NCI-H187 (cell line): ENCODE measurements at regions not wholly inside any gene's neighbourhood (a gene's known extent, or its start where the extent isn't known, plus 50 kb on each side); places are given as distances from the start of the nearest gene placed in this dataset.

ENCODE experiments used
- DNase-seq, 2 experiments: peaks; one replicate each; lab custom pipeline; 2025; lab: John Stamatoyannopoulos, UW

DNA sequence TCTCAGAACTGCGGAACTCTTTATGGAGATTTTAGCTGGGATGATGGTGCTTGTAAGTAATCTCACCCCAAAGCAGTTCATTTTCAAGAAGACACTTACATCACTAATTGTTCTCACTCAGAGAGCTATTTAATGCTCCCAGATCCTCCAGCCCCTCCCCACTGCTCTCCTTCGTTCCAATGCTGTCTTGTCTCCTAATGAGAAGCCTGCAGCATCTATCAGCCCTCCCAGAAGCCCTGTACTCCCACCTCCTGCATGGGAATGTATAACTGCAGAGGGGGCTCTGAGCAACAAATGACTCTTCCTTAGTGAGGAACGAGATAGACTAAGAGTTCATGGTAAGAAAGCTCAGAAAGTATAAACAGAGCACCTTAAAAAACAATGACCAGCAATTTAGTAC is 377.4 kb upstream of the RUNX1 start:
- no peak for DNase-seq

DNA sequence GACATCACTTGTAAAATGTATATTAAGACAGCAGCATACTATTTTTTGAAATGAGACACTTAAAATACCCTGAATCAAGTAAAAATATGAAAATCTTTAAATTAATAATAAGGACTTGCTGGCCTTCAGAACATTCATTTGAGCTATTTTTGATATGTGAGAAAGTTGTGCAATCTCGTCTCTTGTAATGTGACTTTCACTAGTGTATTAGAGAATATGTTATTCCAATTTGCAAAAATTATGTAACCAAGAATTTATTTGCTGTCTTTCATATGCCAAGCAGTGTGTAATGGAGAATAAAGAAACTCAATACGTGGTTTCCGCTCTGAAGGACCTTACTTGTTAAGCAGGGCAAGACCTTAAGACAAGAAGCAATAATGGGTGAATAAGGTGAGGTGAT is 375.0 kb upstream of the RUNX1 start:
- DNase-seq = no peak

DNA sequence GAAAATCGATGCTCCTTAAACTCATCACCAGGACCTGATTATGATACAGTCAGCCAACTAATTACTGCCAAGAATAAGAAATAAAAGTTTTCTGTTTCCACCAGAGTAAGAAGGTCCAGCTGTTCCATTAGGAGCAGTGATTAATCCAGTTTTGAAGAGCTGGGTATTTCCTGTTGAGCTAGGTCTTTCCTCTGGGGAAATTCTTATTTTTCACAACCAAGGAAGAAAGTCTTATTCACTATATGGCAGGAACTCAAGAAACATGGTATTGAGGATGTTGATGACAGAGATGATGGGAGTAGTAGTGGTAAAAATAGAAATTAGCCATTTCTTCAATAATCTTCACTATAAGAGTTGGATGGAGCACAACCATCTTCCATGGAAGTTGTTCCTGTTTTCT is 374.6 kb upstream of the RUNX1 start:
- no peak for DNase-seq

DNA sequence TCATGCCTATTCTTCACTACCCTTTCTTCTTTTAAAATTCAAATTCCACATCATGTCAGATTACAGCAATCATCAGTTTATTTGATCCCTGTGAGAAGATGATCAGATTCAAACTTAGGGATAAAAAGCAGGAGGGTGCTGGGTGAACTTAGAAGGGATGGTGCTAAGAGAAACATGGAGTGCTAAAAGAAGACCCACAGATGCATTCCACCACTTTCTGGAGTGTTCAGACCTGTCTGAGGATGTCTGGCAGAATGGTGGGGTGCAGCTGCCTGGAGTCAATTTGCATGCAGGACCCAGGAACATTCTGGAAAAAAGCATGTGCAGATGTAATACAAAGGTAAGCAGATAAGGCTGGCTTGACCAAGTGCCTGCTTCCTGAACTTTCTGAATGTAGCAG is 372.9 kb upstream of the RUNX1 start:
- no peak for DNase-seq

DNA sequence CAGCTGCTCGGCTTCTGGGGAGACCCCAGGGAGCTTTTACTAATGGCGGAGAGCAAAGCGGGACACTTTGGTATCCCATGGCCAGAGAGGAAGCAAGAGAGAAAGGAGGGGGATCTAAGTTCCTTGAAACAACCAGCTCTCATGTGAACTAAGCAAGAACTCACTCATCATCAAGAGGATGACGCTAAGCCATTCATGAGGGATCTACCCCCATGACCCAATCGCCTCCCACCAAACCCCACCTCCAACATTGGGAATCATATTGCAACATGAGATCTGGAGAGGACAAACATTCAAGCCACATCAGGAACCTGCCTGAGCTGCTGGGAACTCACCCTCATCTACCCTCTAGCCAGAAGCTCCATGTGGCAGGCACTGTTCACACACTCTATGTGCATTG is 372.1 kb upstream of the RUNX1 start:
- no peak for DNase-seq

DNA sequence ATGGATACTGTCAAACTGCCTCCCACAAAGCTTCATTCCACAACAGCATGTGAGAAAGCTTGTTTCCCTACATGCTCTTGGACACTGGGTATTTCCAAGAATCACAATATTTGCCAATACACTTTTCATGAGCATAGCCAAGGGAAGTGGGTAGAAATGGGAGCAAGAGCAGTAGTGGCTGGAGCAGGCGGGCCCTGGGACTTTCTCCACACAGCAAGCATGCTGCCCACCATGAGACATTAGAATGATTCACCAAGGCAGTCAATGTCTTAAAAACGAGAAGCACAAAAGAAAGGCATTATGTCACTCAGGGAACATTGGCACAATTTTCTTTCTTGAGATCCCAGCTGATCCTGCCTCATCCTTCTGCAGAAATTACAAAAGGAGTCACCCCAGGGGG is 371.6 kb upstream of the RUNX1 start:
- no peak for DNase-seq

DNA sequence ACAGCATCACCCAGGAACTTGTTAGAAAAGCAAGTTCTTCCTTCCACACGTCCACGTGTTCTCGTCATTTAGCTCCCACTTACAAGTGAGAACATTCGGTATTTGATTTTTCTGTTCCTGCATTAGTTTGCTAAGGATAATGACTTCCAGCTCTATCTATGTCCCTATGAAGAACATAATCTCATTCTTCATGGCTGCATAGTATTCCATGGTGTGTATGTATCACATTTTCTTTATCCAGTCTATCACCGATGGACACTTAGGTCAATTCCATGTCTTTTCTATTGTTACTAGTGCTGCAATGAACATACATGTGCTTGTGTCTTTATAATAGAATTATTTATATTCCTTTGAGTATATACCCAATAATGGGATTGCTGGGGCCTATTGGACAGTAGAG is 368.7 kb upstream of the RUNX1 start:
- DNase-seq = no peak

DNA sequence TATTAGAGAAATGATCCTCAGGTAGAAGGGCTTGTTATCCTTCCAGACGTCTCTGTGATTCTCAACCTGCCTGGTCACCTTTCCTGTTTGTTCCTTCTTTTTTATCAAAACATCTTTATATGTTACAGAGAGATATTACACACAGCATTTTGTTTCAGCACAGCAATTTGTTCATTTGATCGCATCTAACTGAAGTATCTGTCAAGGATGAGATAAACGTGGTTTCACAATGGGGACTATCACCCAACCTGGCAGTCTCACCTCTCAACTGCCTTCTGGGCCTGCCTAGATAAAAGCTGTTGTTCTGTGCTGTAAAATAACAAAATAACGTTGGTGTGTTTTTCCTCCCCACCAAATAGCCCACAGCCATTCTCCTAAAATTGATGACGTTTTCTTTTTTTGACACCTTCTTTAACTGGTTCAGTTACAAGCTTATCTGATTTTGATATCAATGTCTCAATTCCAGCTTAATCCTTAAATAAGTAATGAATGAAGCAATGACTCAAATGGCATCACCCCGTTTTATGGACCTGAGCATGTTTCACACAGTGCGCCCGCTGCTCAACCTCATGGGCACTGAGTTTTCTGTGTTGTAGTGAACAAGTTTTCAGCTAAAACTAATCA is 367.9 kb upstream of the RUNX1 start:
- no peak for DNase-seq

DNA sequence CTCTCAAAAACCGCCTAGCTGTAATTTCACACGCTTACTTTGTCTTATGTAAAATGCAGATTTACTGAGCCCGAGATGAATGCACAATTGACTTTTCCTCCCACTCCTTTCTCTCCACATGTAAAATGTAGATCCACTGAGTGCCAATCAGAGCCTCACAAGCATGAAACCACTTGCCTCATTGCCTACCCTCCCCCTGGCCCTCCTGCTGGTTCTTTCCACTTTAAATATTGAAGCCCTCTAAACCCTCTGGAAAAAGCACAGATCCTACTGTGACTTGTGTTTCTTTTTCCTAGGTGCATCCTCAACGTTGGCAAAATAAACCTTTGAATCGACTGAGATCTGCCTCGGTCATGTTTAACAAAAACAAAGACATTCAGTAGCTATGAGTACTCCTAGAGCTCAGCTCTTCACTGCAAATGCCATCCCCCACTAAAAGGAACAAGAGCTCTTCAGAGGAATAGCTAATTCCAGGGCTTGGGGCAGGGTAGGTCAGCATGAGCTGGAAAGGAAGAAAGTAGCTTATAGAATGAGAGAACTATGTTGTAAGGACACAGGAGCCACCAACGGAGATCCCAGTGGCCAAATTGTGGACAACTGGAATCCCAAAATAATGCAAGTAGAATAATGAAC is 365.5 kb upstream of the RUNX1 start:
- peak; percentile 65 to 77 for DNase-seq

DNA sequence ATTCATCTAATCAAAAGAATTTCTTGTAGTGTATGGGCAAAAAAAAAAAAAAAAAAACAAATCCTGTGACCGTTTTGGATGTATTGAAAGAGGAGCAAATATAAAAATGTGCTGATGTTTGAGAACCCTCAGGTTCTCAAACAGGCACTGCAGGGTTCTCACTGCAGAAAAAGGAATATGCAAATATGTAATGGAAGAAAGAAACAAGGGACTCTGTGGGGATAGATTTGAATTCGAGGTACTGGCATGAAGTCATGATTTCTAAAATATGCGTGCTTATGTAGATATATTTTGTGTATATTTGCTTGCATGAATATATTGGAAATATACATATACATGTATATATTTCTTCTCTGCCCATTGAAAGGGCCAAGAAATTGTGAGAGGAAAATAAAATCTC is 365.0 kb upstream of the RUNX1 start:
- DNase-seq = no peak

DNA sequence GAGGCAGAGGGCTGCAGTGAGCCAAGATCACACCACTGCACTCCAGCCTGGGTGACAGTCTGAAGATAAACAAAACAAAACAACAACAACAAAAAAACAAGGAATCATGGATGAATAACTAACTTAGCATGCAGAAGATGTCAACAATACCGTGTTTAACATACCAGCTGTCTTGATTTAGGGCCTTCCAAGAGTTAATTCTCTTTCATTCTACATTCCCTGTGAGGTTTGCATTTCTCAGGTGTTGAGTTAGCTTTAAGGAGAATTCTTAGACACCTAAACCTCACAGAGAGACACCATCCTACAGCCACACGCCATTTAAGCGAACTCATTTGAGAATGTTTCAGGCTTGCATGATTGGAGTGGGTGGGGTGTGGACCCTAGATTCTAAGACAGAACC is 363.1 kb upstream of the RUNX1 start:
- DNase-seq = no peak

DNA sequence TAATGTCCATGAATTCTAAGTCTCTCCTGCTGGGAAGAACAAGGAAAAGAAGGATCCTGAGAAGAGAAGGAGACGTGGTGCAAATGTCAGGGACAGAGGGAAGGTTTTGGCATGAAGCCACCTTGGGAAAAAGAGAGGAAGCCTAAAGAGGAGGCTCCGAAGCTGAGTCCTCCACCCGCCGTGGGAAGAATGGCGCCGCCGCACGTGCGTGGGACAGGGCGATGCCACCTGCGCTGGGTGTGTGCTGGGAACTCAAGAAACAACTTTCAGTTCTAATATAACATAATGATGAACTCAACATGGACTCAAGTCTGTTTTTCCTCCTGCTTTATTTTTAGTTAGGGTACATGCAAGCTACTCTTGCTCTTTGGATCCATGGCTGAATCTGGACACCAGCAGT is 362.3 kb upstream of the RUNX1 start:
- DNase-seq = no peak

DNA sequence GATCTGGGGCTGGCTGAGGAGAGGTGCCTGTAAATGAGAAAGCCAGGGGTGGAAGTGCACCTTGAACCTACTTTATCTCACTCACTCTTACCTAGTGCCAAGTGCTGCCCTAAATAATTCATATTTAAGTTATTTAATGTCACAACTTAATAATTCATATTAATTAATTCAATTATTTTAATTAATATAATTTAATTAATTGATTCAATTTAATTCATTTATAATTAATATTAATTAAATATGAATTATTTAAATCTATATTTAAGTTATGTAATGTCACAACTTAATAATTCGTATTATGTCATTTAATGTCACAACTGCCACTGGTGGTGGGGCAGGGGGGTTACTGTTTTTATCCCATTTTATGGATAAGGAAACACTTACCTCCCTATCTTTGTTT is 361.6 kb upstream of the RUNX1 start:
- no peak for DNase-seq

DNA sequence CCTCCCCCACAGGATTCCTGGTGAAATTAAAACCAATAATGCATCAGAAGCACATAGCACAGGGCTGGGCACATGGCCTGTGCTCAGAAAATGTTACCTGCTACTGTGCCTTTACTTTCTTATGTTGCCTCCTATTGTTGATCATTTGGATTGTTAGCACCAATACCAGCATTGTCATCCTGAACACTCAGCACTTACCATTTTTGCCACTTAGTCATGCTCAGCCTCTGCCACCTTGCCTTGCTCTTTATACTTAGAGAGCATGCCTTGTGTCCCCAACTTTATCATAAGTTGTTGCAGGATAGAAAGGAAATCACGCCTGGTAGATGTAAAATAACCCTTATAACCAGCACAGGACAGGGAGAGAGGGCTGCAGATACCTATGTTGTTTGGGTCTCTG is 361.0 kb upstream of the RUNX1 start:
- no peak for DNase-seq

DNA sequence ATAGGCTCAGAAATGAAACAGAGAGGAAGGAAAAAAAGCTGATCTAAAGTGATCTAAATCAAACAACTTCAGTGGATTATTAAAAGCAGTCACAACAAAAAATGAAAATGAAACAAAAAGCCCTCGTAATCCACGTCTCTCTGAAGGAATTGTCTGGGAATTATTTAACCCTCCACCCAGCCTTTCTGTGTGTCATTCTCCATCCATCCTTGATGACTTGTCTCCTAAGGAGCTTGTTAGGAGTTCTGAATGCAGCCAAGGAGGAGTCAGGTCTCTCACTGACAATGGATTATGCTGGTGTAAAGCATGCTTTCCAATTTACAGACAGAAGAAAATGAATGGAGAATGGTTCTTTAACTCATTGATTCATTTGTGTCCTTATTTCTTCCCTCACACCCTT is 359.3 kb upstream of the RUNX1 start:
- no peak for DNase-seq

DNA sequence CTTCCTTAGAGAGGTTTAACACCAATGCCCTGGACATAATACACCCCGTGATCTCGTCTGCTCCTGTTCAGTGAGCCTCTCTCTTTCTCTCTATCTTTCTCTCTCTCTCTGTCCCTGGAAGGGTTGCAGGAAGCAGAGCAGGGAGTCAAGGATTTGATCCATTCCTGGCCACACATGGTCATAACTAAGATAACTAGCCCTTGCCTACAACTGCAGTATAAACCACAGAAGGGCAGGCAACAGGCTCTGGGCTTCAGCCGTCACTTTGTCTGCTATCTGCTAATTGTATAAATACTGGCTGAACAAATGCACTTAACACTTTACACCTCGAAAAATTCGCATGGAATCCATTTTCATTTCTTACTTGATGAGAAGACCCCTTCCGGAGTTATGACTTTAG is 357.5 kb upstream of the RUNX1 start:
- DNase-seq = no peak

DNA sequence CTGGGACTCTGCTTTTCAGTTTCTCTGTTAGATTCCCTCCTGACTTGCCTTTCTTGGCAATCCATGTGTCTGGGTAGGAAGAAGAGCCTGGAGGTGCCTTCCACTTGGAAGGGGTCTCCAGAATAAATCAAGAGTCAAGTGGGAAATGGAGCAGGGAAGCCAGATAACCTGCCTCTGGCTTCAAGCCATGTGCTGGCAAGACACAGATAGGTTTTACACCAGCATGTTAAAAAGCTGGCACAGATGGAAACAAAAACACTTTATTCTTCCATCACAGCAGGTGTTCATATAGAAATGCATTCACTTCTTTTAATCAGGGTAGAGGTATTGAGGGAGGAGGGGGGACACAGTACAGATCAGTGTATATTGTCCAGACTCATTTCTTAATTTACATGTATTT is 356.9 kb upstream of the RUNX1 start:
- no peak for DNase-seq

DNA sequence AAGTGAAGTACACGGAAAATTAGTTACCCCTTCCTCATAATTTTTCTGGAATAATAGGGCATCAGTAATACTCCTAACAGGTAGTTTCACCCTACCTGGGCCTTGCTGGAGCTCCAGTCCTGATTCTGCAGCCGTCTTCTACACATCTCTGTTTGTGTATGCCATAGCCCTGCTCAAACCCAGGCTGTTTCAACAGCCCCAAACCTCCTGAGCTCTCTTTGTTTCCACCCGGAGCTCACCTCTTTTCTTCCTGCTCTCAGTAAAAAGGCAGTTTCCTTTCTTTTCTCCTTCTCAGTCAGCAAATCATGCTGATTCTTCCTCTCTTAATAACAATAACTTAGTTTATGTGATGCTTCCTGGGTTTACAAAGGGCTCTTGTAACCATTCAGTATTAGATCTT is 355.1 kb upstream of the RUNX1 start:
- no peak for DNase-seq

DNA sequence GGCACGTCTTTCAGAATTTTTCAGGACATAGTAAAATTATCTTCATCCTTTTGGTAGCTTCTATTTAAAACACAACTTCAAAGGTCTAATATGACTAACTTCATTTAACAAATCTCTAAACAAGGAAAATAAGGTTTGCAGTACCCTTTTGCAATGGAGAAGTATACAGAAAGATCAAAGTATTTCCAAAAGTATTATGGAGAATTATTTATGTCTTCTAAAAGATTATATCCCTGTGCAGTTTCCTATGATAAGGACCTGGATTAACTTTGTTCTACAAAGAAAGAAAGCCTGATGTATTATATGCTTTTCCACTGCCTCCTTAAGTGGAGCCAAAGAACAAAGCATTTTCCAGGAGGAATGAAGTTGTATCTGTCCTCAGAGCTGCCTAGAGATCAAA is 353.0 kb upstream of the RUNX1 start:
- DNase-seq = no peak

DNA sequence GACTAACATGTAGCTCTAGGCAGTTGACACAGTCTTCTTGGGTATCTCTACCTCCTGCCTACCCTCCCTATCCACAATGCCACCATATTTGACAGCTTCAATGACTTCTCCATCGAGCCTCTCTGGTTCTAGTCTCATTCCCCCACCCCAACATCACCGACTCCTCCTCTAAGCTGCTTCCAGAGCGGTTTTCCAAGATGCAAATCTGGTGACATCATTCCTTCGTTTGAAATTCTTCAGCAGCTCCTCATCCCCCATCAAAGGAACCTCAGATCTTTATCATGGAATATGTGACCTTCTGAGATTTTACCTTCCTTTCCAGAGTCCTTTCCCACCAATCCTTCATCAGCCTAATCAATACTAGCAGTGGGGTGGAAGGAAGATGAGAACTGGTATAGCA is 352.4 kb upstream of the RUNX1 start:
- DNase-seq = no peak

DNA sequence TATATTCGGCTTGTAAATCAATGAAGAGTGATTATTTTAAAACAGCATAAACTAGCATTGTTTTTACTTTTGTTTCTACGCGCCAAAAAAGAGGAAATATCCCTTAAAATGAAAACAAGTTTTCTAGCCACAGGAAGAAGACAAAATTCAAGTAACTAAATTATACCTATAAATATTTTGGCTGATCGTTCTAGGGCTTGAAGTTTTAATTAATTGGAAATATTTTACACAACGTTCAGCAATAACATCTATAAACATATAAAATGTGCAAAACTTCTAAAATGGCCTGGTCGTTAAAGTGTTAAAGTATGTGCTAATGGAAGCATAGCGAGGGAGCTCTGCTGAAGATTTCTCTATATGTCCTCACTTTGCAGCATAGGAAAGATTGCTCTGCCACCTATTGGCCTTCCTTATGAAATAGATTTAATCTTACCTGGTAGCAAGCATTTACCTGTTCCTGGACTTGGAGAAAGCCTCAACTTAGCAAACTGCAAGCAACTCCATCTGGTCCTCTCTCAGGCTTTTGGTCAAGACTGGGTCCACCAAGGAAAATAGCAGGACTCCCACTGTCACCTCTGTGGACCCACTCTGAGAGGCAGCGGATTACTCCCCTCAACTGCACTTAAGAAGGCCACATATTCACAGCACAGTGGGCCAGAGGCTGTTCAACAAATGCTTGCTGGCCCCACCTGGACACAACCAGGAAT is 351.3 kb upstream of the RUNX1 start:
- DNase-seq = peak; percentile 67 to 75

DNA sequence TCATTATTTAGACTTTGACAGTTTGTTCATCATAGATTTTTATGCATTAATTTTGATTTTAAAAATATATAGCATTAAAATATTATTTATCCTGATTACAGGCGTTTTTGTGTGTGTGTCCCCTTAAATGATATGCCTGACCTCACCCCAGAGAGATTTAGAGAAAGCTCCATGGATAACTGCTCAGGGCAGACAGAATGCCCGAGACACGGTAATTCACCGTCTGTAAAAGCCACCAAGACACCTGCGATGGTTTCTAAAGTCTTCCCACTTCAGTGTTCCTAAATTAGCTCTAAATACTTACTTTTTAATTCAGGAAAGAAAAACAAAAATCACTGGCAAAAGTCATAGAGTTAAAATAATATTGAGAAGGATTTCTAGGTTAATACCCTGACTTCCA is 350.6 kb upstream of the RUNX1 start:
- DNase-seq = peak; percentile 17 to 18

DNA sequence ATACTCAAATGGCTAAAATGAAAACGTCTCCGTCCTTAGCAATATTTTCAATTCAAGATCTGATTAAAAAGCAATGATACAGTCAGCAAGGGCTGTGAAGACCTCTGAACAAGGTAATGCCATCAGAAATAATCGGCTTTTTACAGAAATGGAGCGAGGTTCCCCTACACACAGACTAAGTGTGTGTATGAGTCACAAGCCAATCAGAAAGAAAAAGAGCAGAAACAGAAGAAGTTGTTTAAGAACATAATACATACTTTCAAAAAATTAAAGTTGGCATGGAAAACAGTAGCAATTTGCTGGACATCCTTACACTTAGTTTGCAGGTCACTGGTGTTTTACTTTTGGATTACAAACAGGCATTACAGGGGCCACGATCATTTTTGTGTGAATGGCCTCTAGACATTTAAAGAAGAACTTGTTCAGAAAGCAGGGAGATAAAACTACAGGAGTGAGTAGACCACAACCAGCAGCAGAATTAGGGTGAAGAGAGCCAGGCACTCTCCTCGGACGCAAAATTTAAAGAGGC is 350.0 kb upstream of the RUNX1 start:
- peak in 1 of 2 experiments; percentile 29 for DNase-seq
